ENCODE measurements at regions not wholly inside any gene's neighbourhood (a gene's known extent, or its start where the extent isn't known, plus 50 kb on each side); places are given as distances from the start of the nearest gene placed in this dataset.
"Not testable (repeated sequence)": the region's sequence is repeated elsewhere in the genome, so short reads cannot be mapped to it uniquely, and the experiment has no call there.

DNA sequence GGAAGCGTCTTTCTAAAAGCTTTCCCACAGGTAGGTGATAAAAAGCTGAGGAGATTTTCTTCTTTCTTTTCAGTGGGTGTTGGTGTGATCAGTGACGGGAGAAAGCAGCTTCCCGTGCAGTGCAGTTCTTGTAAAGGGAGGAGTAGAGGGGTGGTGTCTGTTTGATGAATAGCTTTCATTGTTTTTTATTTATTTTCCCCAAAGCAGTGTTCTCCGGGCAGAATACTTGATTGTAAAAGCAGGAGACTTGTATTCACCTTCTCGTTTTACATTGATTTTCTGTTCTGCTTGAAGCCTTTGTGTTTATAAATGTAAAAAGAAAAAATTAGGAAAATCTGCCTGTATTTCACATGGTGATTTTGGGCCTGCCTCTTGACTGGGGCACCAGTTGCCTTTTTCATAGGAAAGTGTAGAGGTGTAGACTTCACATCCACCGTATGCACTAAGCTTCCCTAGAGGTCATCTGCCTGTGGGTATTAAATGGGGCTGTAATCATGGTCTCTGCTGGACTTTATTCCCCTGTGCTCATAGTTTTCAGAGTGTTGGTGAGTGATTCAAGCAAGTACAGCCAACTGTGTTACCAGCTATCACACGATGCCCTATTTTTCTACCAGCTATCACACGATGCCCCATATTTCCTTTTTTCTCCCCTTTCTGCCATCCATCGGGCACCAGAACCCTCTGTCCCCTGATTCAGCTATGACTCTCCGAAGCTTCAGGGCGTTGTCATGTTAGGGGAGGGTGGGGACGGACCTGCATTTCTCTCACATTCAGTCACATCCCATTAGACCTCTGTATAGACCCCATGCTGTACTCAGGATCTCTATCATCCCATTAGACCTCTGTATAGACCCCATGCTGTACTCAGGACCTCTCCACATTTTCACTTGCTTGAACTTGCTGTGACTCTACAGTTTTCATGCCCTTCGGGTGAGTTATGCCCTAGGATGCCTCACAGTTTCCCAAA lies 526.5 kb downstream of the TRIML1 start:
- no peak for FAIRE-seq

DNA sequence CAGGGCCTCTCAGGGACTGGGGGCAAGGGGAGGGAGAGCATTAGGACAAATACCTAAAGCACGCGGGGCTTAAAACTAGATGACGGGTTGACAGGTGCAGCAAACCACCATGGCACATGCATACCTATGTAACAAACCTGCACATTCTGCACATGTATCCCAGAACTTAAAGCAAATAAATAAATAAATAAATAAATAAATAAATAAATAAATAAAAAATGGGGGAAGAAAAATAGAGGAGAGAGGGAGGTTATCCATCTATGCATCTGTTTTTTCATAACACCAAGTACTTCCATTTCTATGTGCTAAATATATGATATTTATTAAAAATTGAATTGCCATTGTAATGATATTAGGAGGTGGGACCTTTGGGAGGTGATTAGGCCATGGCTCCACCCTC lies 539.5 kb downstream of the TRIML1 start:
- not testable (repeated sequence) for FAIRE-seq

DNA sequence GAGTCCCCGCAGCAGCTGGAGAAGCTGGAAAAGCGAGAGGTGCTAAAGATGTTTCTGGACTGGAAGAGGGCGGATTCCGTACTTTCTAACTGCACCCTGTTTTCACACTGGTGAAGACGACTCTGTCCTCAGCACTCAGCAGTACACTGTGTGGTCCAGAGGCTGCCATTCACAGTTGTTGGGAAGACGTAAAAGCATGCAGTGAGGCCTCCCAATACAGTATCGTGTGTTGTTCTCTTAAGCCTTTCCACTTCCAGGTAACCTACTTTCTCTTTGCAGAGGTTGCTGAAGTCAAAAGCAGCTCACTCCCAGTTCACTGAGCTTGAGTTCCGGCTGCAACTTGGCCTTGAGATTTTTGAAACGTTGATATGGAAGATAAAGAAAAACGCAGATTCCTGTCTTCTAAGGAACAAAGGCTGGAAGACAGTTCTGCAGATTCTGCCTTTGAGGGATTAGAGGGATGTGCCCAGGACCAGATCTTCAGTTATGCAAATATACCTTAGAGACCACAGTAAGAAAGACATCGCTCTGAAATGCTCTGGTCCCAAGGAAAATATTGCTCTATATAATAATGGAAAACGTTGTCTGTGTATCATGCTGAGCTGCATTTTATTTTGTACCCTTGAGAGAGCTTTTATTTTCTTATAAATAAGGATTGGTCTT lies 540.9 kb downstream of the TRIML1 start:
- no peak for FAIRE-seq

DNA sequence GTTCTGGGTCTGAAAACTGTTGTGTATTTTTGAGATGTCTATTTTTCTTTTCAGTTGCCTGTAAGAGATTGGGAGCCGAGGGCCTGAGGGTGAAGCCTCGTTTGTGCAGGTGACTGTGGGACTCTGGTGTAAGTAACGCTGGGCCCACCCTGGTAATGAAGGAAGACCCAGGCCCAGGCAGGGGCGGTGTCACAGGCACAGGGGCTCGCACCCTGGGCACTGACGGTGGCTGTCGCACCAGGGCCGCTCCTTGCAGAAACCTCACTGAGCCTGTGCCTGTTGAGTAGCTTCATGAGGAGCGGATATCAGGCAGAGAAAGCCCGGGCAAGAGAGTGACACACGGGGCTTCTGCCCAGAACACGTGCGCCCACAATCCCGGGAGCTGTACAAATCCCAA lies 541.4 kb downstream of the TRIML1 start:
- no peak for FAIRE-seq

DNA sequence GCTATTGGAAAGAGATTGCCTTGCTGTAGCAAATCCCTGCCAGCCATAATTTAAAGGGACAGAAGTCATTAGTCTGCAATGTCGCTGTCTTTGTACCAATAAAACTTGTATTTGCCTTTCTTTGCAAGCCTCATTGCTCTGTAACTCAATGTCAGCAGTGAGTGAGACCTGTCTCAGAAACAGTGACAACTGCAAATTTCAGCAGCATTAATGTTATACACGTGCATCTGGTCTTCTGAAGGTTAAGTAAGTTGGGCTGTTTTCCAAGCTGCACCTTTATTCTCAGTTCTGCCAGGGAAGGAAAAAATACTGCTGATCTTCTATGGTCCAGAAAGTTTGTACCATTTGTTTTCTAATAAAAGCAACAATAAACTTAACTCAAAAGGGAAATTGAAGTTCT lies 543.1 kb downstream of the TRIML1 start:
- no peak for FAIRE-seq

DNA sequence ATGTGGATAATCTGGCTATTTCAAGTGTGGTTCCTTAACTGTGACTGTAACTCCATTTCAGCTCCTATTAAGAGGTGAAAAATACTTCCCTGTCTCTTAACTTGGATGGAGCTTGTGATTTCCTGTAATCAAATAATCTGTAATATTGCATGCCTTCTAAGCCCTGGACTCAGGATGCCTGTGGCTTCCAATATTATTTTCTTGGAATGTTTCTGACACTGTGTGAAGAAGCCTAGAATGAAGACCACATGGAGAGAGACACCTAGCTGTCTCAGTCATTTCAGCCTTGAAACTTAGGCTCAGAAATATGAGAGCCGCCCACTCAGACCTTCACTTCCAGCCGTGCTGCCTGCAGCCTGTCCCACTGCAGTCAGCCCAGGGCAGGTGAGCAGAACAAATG lies 544.3 kb downstream of the TRIML1 start:
- FAIRE-seq = no peak

DNA sequence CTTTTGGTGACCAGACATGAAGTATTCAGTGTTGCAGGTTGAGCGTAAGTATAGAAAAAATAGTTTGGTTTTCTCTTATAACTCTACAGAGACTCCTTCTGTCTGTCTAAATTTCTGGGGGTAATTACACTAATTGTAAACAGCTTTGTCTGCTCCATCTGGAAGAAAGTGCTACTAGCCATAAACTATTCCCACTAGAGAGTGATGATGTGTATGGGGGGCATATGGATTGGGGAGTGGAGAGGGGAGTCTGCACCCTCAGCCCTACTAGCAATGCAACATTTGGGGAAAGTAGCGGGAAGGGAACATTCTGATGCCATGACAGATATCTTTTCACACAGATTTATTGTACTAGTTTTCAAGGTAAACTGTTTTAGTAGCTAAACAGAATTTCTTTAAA lies 549.7 kb downstream of the TRIML1 start:
- no peak for FAIRE-seq

DNA sequence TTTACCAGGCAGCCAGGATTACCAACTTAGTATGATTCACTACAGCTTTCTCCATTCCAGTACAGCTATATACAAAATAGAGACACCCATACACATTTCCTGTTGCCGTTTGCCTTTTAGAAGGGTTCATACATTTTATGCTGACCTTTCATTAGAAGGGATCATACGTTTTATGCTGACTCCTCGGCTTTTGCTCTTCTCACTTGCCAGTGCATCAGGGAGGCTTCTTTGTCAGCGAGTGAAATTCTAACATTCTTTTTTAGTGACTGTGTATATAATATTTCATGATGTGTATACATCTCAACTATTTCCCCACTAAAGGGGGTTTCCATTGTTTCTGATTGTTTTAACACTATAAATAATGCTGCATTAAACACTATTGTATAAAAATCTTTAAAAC lies 552.6 kb downstream of the TRIML1 start:
- no peak for FAIRE-seq

DNA sequence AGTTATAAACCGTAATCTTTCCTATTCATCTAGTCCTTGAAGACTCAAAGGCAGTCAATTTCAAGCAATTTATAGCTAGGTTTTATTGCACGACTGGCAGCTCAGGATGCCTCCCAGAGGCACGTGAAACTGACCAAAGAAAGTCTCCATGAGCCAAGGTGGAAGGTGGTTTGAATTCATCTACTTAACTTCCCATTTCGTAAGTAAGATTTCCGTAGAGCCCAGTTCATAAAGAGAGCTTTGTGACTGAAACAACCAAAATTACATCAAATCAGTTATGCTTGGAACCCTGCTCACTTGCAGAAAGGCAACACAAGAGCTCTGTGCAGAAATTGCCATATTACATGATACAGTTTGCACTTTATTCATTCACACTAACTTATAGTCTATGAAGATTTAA lies 556.0 kb downstream of the TRIML1 start:
- no peak for FAIRE-seq

DNA sequence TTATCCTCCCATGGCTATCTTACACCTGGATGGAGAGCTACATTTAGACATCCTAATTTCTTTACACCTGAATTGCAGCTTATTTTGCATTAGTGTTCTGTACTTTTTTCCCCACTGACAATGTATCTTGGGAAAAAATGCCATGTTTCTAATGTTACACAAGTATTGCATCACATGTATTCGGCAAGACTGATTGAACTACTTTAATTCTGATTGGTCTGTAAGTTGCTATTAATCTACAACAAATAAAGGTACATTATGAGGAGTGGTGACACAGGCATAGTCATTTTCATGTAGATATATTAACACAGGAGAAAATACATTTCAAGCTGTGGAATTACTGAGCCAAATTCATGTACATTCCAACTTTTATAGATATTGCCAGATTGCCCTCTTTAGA lies 558.0 kb downstream of the TRIML1 start:
- FAIRE-seq = no peak

DNA sequence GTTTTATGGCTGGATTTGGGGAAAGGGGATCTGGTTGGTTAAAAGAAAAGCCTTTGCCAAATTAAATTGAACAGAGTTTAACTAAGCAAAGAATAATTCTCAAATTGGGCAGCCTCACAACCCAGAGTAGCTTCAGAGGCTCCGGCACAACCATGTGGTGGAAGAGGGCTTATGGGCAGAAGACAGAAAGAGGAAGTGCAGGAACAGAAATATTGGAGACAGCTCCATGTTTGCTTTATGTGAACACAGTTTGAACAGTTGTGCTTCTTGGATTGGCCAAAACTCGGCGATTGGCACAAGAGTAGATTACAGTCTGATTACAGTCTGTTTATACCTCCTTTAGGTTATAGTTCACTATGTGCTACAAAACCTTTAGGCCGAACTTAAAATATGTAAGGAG lies 562.7 kb downstream of the TRIML1 start:
- no peak for FAIRE-seq

DNA sequence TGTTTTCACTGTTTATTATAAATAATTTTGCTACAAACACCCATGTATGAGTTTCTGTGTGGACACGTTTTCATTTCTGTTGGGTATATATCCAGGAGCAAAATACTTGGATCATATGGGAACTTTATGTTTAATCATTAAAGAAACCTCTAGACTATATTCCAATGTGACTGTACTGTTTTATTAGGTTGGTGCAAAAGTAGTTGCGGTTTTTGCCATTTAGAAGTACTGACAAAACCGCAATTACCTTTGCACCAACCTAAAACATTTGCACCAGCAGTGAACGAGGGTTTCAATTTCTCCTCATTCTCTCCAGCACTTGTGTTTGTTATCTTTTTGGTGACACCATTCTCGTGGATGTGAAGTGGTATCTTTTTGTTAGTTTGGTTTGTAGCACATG lies 565.0 kb downstream of the TRIML1 start:
- FAIRE-seq = no peak

DNA sequence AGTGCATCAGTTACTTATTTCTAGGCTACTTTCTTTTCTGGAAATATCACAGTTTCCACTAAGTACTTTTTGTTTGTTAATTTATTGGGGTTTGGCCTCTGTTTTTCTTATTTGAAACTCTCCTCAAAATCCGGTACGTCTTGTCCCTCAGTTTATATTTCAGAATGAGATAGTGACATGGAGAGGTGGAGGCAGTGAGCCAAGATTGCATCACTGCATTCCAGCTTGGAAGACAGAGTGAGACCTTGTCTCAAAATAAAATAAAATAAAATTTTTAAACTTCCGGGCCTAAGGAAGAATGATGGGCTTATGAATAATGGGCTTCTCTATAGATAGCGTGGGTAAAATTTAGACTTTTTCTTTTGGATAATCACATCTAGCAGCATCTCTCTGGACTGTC lies 567.8 kb downstream of the TRIML1 start:
- no peak for FAIRE-seq

DNA sequence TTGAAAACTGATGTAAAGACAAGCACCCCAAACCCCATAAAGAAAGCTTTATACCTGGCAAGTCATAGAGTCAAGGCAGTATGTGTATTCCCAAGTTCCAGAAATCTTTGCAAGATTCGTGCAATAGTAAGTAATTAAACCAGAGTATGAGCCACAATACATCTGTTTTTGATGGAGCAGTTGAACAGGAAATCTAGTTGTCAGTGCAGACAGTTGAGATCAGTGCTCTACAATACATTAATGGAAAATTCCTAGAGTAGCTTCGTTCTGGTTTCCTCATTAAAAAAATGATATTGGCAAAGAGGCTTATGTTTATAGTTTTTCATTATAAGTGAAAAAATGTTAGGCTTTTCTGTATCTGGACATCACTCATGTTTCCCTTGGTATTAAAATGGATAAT lies 575.3 kb downstream of the TRIML1 start:
- no peak for FAIRE-seq

DNA sequence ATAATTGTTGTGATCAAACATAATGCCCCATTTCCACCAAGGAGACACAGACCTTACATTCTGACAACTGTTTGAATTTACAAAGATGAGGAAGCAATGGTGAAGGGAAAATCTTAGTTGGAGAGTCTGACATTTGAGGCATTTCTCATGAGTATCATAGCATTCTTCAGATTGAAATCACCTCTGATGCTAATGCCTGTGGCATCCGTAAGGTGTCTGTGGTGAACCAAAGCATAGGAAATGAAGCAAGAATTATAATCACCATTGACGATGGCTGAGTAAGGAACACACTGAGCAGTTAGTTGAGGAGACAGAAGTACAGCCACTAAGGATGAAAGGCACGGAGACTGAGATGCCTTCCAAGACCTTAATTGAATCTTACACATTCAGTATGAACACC lies 575.7 kb downstream of the TRIML1 start:
- FAIRE-seq = no peak

DNA sequence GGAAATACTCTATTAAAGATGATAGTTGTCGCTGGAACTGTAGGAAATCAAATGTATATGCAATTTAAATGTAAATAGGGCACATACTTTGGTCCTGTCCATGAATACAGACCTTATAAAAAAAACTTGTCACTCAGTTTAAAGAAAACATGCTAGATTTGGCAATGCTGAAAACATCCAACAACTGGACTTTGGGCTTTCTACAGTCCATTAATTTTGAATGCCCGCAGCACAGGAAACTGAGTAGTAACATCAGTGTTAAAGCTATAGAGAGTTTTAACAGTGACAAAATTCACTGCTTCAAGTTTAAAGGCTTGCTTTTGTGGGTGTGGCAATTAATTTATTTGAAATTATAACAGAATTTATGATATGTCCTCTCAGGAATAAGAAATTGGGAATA lies 578.4 kb downstream of the TRIML1 start:
- no peak for FAIRE-seq

DNA sequence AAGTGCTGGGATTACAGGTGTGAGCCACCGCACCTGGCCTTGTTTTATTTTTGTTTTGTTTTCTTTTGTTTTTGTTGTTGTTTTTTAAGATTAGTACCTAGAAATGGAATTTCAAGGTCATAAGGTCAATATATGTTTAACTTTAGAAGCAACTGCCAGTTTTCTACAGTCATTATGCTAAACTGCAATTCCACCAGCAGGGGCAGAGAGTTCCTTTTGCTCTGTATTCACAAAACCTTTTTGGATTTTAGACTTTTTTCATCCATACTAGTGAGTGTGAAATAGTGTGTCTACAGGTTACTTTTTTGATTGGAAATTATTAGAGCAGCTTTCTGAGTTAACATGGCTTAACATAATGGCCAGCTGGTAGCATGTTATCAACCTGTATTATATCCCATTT lies 580.6 kb downstream of the TRIML1 start:
- FAIRE-seq = no peak

DNA sequence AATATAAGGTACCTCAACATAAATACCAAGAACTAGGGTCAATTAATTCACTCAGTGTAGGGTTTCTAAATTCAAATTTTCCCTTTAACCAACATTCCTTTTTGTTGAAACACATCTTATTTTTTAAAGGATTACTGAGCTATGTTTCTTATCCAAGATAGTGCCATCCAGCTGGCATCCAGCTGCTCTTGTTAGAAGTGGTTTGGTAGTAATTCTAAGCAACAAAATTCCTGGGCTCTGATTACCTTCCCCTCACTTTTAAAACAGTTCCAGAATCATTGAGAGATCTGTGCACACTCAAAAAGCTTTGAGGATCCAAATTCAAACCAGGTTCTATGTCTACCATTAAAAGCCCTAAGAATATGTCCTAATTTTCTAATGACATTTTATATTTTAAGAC lies 583.7 kb downstream of the TRIML1 start:
- FAIRE-seq = no peak

DNA sequence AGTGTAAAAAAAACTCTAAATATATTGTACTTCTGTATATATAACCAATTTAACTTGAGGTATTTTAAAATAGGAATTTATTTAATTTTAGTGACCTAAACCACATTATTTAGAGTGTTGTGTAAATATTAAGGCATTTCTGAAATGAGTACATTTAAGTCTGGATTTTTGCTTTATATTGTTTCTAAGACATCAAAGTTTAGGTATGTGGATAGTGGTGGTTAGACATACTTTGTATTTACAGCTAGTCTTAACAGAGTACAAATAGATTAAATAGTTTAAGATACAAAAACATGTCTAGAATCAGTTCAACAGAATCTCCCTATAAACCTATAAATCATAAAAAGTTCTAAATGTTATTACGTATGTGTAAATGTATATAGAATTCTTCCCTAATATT lies 588.5 kb downstream of the TRIML1 start:
- FAIRE-seq = peak; percentile 35

DNA sequence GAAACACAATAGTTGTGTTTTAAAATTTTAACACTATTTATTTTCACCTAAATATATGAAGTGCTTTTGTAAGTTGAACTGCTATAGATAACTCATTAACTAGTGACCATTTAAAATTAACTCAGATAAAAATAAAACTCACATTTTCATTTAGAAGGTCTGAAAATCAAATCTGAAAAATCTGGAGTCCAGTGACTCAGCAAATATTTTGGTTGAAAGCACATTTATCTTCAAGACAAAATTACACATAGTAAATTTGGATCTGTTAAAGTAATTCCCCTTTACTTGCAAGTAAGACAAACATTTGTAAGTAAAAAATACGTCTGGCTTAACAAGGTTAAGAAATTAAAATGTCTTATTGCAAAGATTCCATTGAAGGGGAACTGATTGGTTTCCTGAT lies 589.1 kb downstream of the TRIML1 start:
- FAIRE-seq = no peak

DNA sequence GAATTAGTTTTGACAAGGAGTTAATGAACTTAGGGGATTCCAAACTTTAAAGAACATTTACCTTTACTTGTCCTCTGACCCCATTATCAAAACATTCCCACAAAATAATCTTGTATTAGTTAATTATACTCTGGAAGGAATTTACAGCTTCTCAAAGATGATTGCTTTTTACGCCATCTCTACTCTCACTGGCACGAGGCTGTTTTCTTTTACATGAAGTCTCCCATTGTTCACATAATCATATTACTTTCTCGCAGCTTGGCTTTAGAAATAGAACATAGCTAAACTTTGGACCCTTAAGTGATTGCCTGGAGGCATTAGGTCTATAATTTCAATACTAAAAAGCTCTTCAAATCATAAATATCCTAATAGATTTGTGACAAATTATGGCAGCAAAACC lies 592.9 kb downstream of the TRIML1 start:
- FAIRE-seq = no peak

DNA sequence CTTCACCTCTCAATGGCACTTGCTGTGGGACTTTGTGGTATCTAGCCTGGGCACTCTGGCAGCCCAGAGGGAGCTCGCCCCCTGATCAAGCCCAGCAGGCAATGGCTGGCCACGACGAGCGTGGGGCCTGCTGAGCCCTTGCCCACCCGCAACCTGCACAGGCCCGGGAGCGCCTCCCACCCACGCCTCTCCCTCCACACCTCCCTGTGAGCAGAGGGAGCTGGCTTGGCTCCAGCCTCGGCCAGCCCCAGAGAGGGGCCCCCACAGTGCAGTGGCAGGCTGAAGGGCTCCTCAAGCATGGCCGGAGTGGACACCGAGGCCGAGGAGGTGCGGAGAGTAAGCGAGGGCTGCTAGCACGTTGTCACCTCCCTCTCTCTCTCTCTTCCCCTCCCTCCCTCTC lies 595.8 kb downstream of the TRIML1 start:
- FAIRE-seq = no peak

DNA sequence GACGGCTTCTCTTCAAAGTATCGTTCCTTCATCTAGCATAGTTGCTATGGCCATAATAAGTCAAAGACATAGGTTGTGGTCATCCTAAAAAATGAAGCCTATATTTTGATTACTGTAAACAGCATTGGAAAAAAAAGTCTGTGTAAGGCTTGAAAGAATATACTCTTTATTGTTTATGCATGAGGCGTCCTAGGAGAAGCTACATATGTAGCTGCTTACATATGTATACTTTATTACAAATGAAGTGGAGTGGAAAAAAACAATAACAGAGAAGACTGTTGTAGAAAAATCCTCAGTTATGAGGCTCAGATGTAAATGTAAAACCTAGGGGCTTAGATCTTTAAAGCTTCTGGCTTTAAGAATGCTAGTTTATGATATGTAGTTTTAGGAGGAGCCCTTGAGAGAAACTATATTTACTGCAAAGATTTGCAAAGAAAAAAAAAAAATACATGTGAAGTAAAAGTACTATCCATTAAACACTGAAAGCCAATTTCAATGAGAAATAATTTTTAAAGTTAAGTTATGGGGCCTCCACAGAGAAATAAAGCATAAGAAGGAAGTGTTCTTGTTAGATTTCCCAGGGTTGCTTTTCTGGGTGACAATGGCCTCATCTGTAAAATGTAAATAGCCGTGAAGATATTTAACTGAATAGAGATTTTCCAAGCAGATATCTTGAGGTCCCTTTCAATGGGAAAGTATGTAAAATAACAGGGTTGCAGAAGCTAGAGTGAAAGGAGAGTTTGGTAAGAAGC lies 598.2 kb downstream of the TRIML1 start:
- FAIRE-seq = no peak

DNA sequence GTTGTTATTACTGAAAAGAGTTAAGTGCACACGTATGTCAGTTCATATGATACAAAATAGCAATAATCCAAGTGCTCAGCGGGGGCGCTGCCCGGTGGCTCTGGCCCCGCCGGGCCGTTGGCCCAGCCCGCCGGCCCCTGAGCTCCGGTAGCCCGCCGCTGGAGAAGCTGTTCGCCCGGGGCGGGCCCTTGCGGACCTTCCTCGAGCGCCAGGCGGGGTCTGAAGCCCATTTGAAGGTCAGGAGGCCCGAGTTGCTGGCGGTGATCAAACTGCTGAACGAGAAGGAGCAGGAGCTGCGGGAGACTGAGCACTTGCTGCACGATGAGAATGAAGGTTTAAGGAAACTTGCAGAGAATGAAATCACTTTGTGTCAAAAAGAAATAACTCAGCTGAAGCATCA lies 599.0 kb downstream of the TRIML1 start:
- FAIRE-seq = not testable (repeated sequence)
